Epithelial cell of esophagus (primary cell): ENCODE measurements at regions not wholly inside any gene's neighbourhood (a gene's known extent, or its start where the extent isn't known, plus 50 kb on each side); places are given as distances from the start of the nearest gene placed in this dataset.

Experiments used
- DNase-seq: peaks from one replicate; pipeline ENCODE4 v3.0.0; 2010; ENCODE audit warnings: low read depth
- H3K4me3 ChIP-seq: 2 replicates; pipeline ENCODE4 v1.5.1; 2011; ENCODE audit warnings: mild to moderate bottlenecking, low read length, control low read depth
- TF ChIP-seq, protein P1 (sequence below): IDR thresholded peaks from 2 replicates; pipeline ENCODE4 v1.5.1; 2011; ENCODE audit warnings: low read depth, mild to moderate bottlenecking, low read length, control low read depth, inconsistent platforms; ENCODE audit not compliant: insufficient read depth; ENCODE audit errors: missing control alignments

DNA sequence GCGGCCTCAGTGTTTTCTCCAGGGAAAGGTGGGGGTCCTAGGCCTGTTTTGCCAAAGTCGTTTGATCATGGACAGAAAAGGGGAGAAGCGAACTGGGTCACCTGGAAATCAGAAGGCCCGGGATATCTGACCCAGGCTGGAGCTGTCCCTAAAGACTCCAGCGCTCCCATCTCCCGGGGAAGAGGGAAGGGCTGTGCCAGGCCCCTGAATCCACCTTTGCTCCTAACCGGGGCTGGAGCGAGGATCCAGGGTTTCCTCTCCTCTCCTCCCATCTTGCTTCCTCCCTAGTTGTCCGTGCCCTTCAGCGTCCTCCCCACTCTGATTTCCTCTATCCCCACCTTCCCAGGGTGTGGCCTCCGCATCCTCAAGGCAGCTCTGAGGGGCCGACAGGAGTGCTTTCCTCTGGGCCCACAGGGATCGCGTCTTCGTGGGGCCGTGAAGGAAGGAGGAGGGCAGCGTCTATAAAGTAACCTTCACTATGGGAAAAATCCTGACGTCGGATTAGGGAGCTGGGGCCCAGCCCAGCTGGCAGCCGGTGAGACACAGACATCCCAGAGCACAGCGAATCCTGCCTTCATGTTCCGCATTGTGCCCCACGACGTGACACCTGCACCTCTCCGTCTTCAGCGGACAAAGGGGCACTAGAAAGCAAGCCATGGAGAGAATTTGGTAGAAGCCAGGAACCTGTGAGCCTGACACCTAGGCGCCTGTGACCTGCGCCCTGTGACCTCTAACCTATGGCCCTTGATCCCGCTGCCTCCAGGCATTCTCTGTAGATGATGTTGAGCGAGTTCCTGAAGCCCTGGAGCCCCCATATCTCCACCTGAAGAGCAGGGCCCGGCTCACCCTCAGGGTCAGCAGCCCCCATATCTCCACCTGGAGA lies 212.7 kb upstream of the SALL3 start:
- no peak overlapping the region for H3K4me3 ChIP-seq
- no peak for DNase-seq
- TF ChIP-seq, protein P1, sequence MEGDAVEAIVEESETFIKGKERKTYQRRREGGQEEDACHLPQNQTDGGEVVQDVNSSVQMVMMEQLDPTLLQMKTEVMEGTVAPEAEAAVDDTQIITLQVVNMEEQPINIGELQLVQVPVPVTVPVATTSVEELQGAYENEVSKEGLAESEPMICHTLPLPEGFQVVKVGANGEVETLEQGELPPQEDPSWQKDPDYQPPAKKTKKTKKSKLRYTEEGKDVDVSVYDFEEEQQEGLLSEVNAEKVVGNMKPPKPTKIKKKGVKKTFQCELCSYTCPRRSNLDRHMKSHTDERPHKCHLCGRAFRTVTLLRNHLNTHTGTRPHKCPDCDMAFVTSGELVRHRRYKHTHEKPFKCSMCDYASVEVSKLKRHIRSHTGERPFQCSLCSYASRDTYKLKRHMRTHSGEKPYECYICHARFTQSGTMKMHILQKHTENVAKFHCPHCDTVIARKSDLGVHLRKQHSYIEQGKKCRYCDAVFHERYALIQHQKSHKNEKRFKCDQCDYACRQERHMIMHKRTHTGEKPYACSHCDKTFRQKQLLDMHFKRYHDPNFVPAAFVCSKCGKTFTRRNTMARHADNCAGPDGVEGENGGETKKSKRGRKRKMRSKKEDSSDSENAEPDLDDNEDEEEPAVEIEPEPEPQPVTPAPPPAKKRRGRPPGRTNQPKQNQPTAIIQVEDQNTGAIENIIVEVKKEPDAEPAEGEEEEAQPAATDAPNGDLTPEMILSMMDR = no peak

DNA sequence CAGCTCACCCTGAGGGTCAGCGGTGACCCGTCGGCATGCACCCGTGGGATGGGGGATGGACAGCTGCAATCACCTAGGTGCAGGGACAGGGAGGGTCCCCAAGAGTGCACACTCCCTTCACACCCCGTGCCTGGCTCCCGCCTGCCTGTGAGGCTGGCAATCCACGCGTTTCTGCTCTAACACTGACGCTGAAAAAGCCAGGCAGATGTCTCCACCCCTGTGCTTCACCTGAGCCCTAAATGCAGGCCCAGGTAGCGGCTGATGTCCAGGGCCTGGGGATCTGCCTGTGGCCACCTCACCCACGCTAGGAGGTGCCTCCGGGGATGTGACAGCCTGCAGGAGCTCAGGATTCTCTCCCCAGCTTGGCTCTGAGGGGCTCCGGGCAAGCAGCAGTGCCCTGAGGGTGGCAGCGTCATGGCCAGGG lies 212.0 kb upstream of the SALL3 start:
- no peak overlapping the region for H3K4me3 ChIP-seq
- DNase-seq = no peak
- TF ChIP-seq, protein P1 = no peak

DNA sequence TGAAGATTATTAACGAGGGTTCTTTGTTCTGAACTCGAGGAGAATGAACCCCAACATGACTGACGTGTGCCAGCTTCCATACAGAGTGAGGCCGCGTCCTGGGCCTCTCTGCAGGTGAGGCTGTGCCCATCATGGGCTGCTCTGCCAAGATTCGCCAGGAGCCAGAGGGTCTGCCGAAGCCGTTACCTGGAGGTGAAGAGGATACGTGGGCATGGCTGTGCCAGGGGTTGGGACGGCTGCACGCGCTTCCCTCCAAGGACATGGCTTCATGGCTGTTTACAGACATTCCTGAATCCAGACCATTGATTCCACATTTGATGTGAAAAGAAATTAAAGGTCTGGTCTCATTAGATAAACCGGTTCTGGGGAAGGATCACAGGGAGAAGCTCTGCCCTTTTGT lies 211.4 kb upstream of the SALL3 start:
- no peak overlapping the region for H3K4me3 ChIP-seq
- no peak for DNase-seq
- TF ChIP-seq, protein P1 = no peak

DNA sequence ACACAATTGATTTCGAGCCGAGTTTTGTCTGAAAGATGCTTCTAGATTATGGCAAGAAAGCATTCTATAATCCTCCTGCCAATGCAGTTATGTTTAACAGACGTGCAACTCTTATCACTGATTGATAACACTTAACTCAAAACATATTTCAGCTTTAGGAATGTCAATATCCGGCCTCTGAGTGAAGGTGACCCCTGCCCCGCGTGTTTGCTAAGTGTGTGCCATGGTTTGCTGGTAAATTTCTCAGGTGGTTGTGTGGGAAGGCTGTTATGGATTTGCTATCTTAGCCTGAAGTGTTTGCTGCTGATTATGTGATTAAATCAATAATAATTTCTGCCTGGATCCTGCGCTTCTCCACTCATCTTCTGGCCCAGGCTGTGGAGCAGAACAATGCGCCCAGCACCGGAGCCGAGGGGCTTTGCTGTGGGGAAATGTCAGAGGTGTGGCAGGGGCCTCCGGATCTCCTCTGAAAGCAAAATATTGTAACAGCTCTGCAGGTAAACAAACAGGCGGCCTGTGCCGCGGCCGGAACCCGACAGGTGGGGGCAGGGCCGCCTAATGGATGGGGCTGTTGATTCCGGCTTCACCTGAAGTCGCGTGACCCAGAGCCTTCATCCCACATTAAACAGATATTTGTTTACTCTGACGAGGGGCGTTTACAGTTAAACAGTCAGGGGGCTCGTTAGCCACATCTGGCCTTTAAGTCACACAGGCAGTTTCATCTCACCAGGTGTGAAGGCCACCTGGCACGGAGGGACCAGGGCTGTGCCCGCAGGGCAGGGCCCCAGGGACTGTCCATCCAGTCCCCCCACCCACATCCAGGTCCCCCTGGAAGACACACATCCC lies 210.7 kb upstream of the SALL3 start:
- TF ChIP-seq, protein P1 = no peak
- H3K4me3 ChIP-seq = no peak overlapping the region
- no peak for DNase-seq

DNA sequence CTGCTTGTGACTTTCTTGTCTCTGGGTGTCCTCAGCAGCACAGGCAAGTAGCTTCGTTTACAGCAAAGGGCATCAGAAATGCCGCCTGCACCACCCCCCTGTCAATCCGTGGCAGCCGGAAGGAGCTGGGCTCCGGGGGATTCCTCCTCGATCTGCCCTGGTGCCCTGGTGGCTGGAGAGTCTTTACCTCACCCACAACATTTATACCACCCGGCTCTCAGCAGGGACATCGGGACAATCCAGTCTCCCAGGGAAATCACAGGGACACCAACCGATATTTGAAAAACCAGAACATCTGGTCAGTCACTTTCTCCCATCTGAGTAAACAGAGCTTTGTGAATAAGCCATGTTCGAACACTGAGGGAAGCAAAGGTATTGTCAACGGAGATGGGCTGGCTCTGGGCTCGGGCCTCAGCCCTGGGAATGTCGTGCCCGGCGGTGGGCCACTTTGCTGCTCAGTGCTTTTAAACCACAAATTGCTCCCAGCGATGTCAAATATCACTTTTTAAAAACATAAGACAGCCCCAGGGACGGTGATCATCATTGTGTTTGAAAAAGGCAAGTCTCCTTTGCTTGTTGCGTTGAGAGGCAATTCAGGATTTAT lies 210.0 kb upstream of the SALL3 start:
- DNase-seq = no peak
- no peak overlapping the region for H3K4me3 ChIP-seq
- TF ChIP-seq, protein P1 = no peak

DNA sequence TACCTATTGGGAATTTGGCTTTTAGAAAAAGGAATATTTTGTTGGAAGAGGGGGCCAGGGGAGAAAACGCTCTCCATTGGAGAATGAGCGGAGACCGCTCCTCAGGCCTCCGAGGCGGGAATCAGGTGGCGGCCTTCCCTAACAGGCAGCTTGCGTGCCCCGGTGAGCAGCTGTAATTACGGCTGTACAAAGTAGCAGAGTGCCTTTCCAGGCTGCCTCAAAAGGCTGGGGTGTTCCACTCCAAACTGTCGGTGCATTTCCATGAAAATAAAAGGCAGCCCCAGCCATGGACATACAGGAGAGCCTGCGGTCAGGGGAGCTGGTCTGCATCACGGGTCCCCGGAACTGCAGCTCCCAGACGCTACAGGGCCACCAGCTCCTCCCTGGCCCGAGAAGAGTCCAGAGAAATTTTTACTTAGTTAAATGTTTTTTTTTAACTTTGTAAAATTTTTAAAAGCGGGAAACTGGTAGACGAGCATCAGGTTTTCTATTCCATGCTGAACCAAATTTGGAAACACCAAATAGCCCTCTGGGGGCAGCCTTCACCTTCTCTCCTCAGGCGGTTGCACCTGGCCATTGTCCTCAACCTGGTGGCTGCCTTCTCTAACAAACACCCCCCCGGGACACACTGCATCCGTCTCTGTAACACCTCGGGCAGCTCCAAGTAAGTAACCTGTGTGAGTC lies 209.3 kb upstream of the SALL3 start:
- TF ChIP-seq, protein P1 = no peak
- DNase-seq = no peak
- no peak overlapping the region for H3K4me3 ChIP-seq
